Activated CD8-positive, alpha-beta T cell treated with anti-CD3 and anti-CD28 coated beads for 36 hours (primary cell): ENCODE measurements at regions not wholly inside any gene's neighbourhood (a gene's known extent, or its start where the extent isn't known, plus 50 kb on each side); places are given as distances from the start of the nearest gene placed in this dataset.

Experiments used
- ATAC-seq: fragments of 200-7000 bp; cut with Tn5 transposase; one replicate; pipeline ENCODE4 v1.10.0; 2021; ENCODE audit warnings: mild to moderate bottlenecking, moderate library complexity
- CTCF ChIA-PET: fragments of 350-600 bp; sonication (Branson Sonifier 250); formaldehyde crosslinking; loops from one replicate; lab custom pipeline; 2021; ENCODE audit warnings: antibody characterized with exemption; lab: Charles Lee
- POLR2A ChIA-PET: fragments of 350-600 bp; sonication (Branson Sonifier 250); formaldehyde crosslinking; loops from one replicate; lab custom pipeline; 2021; ENCODE audit warnings: antibody characterized with exemption; lab: Charles Lee
- DNase-seq: peaks from one replicate; pipeline ENCODE4 v3.0.0-alpha.2; 2020
- H3K27ac Mint-ChIP-seq: one replicate; pipeline ENCODE4 v1.8.0; 2021; ENCODE audit warnings: mild to moderate bottlenecking, mixed read lengths
- H3K27me3 Mint-ChIP-seq: one replicate; pipeline ENCODE4 v1.8.0; 2021; ENCODE audit warnings: mixed read lengths
- H3K36me3 Mint-ChIP-seq: one replicate; pipeline ENCODE4 v1.8.0; 2021; ENCODE audit warnings: low read depth, mixed read lengths
- H3K4me1 Mint-ChIP-seq: one replicate; pipeline ENCODE4 v1.8.0; 2021; ENCODE audit warnings: low read depth, mixed read lengths
- H3K4me3 Mint-ChIP-seq: one replicate; pipeline ENCODE4 v1.8.0; 2021; ENCODE audit warnings: mild to moderate bottlenecking, moderate library complexity, mixed read lengths
- H3K9me3 Mint-ChIP-seq: one replicate; pipeline ENCODE4 v1.8.0; 2021; ENCODE audit warnings: mixed read lengths
- intact Hi-C: fragments of 100-400 bp; cut with micrococcal nuclease; formaldehyde crosslinking; loops from one replicate; pipeline ENCODE4 v1.10.0; 2022
- TF ChIP-seq, protein P1 (sequence below): fragments of 200-600 bp; IDR thresholded peaks from one replicate; pipeline ENCODE4 v1.8.0; 2022; ENCODE audit warnings: antibody characterized with exemption, mild to moderate bottlenecking

GRCh38 chr1:229031481-229032341, 239.2 kb upstream of the RAB4A start:
- Mint-ChIP-seq H3K27ac (no peak overlapping the region), H3K27me3 (no peaks in the 10 kb centered on the region), H3K9me3 (no peaks in the 10 kb centered on the region), H3K4me3 (no peak overlapping the region), H3K4me1 (peaks cover 37% of the 10 kb centered on the region), H3K36me3 (no peaks in the 10 kb centered on the region)
- DNase-seq (no peak), ATAC-seq (no peak)
- TF ChIP-seq, protein P1, sequence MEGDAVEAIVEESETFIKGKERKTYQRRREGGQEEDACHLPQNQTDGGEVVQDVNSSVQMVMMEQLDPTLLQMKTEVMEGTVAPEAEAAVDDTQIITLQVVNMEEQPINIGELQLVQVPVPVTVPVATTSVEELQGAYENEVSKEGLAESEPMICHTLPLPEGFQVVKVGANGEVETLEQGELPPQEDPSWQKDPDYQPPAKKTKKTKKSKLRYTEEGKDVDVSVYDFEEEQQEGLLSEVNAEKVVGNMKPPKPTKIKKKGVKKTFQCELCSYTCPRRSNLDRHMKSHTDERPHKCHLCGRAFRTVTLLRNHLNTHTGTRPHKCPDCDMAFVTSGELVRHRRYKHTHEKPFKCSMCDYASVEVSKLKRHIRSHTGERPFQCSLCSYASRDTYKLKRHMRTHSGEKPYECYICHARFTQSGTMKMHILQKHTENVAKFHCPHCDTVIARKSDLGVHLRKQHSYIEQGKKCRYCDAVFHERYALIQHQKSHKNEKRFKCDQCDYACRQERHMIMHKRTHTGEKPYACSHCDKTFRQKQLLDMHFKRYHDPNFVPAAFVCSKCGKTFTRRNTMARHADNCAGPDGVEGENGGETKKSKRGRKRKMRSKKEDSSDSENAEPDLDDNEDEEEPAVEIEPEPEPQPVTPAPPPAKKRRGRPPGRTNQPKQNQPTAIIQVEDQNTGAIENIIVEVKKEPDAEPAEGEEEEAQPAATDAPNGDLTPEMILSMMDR = no peak
- ChIA-PET CTCF (interaction anchor here (1.3 kb wide), 1 partner anchor 296 kb away, joined by 4 read pairs; the partner anchor contains the start of gene RHOU), POLR2A (interaction anchor here (0.6 kb wide), 1 partner anchor 138 kb away, joined by 3 read pairs; no protein-coding TSS in a partner anchor)
- intact Hi-C loops = no loop called here

DNA sequence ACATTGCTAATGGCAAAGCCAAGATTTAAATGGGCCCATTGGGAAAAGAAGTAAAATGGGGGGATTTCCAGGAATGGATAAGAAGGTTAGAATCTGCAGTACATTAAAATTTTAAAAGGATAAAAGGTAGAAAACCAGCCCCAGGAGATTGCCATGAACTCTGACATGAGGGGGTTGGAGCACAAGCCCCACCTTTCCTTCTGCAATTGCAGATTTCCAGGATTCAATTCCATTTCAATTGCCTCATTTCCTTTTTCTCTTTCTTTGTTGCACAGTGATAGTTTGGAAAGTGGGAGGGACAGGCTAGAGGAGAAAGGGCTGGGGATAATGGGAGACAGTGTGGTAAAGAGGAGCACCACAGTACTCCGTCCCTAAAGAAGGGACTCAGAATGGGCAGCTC, 238.5 kb upstream of the RAB4A start:
- intact Hi-C loops = no loop called here
- H3K9me3 Mint-ChIP-seq = no peaks in the 10 kb centered on the region
- no peaks in the 10 kb centered on the region for H3K36me3 Mint-ChIP-seq
- DNase-seq = no peak
- CTCF ChIA-PET = interaction anchor here (1.3 kb wide), 1 partner anchor 297 kb away, joined by 4 read pairs; the partner anchor contains the start of gene RHOU
- POLR2A ChIA-PET = interaction anchor here (0.6 kb wide), 1 partner anchor 139 kb away, joined by 3 read pairs; no protein-coding TSS in a partner anchor
- no peaks in the 10 kb centered on the region for H3K27me3 Mint-ChIP-seq
- TF ChIP-seq, protein P1 = no peak
- H3K27ac Mint-ChIP-seq = no peak overlapping the region
- peaks cover 36% of the 10 kb centered on the region for H3K4me1 Mint-ChIP-seq
- no peak overlapping the region for H3K4me3 Mint-ChIP-seq
- ATAC-seq = no peak

DNA sequence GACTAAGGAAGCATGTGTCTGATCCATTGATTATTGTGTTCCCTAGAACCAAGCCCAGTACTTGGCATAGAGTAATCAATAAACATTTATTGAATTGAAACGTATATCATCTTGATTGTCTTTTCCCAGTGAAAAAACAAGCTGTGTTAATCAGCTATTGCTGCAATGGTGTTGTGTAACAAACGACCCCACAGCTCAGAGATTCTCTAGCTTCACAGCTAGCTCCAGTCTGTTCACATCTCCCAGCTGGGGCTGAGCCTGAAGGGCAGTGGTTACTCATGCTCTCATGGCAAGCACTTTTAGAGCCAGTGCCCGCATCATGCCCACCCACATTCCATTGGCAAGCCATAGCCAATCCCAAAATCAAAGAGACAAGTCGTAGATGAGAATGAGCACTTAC, 237.4 kb upstream of the RAB4A start:
- TF ChIP-seq, protein P1 = no peak
- no peak for ATAC-seq
- DNase-seq = no peak
- Mint-ChIP-seq H3K27me3 (peaks cover 3% of the 10 kb centered on the region), H3K36me3 (no peaks in the 10 kb centered on the region), H3K4me1 (peaks cover 30% of the 10 kb centered on the region), H3K27ac (no peak overlapping the region), H3K9me3 (no peaks in the 10 kb centered on the region), H3K4me3 (no peak overlapping the region)
- CTCF ChIA-PET = no interaction called here
- POLR2A ChIA-PET = no interaction called here
- intact Hi-C loops = no loop called here

DNA sequence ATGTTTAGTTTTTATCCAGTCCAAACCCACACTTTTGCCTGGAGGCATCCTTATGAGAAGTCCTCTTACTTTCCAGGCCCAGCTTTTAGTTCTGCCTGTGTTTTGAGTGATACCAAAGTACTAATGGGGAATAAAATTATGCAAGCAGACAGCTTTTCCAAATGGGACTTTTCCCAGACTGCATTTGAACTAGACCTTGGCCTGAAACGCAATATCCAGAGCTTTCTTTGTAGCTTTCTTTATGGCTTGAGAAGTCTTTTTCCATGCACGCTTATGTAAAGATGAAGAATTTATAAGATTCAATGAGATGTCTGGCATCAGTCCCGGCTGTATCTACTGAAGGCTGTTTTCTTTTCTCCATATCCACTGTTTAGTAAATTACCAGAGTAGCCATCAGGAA, 236.6 kb upstream of the RAB4A start:
- POLR2A ChIA-PET = interaction anchor here (0.7 kb wide), 1 partner anchor 28 kb away, joined by 3 read pairs; no protein-coding TSS in a partner anchor
- intact Hi-C loops = no loop called here
- DNase-seq (no peak), ATAC-seq (no peak)
- H3K4me1 Mint-ChIP-seq = peaks cover 30% of the 10 kb centered on the region
- no peak overlapping the region for H3K4me3 Mint-ChIP-seq
- TF ChIP-seq, protein P1 = no peak
- CTCF ChIA-PET = interaction anchor here (1.1 to 2.0 kb wide), 5 partner anchors 12 to 370 kb away, joined by 3 to 5 read pairs (median 3); no protein-coding TSS in a partner anchor
- H3K27me3 Mint-ChIP-seq = peaks cover 9% of the 10 kb centered on the region
- H3K36me3 Mint-ChIP-seq = no peaks in the 10 kb centered on the region
- no peak overlapping the region for H3K27ac Mint-ChIP-seq
- H3K9me3 Mint-ChIP-seq = no peaks in the 10 kb centered on the region
